ENCODE measurements at regions not wholly inside any gene's neighbourhood (a gene's known extent, or its start where the extent isn't known, plus 50 kb on each side); places are given as distances from the start of the nearest gene placed in this dataset.

DNA sequence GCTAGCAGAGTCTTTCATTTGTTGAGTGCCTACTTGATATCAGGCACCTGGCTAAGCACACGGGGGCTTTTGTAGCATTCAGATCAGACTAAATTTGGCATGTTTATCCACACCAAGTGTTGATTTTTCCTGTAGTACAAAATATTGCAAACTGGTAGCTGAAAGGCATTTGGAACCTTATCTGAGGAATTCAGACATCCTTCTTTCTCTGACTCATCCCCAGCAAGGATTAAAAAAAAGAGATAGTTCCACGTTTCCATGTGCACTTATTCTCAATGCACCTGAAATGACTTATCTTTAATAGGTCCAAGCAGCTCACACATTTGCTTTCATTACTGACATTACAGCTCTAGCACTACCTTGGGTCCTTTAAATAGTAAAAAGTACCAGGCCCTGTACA is 786.0 kb upstream of the GRM7 start:
- no peak overlapping the region for H2AFZ ChIP-seq (ENCODE audit: low read length)
- no peaks in the 10 kb centered on the region for H3K36me3 ChIP-seq (replicated peaks in 1 of 2; ENCODE audit: control insufficient read depth in 1 of 2, insufficient read depth in 2 of 2, low read length in 2 of 2)
- H3K79me2 ChIP-seq (ENCODE audit: insufficient read depth, low read length) = no peaks in the 10 kb centered on the region
- H3K4me1 ChIP-seq (ENCODE audit: insufficient read depth, low read length) = no peaks in the 10 kb centered on the region
- no peak overlapping the region for H3K9ac ChIP-seq (ENCODE audit: insufficient read depth, low read depth, low read length)
- H3K27ac ChIP-seq (ENCODE audit: extremely low read length, insufficient read depth, low read length) = no peak overlapping the region
- TF ChIP-seq ZBTB38 (CRISPR knock-in tag; IDR thresholded peaks at IDR 0.05) (no peak), ZNF552 (CRISPR knock-in tag; IDR thresholded peaks at IDR 0.05; ENCODE audit: borderline replicate concordance) (no peak), ERF (CRISPR knock-in tag; IDR thresholded peaks at IDR 0.05) (no peak), ZKSCAN5 (CRISPR knock-in tag; IDR thresholded peaks at IDR 0.05) (no peak), FOXC1 (CRISPR knock-in tag; IDR thresholded peaks at IDR 0.05; ENCODE audit: borderline replicate concordance) (no peak), ZNF205 (CRISPR knock-in tag; IDR thresholded peaks at IDR 0.05) (no peak), PHF20 (CRISPR knock-in tag; IDR thresholded peaks at IDR 0.05) (no peak), ZFP37 (CRISPR knock-in tag; IDR thresholded peaks at IDR 0.05; ENCODE audit: borderline replicate concordance) (no peak), SAP130 (CRISPR knock-in tag; IDR thresholded peaks at IDR 0.05; ENCODE audit: low read depth) (no peak), ZFP36L2 (CRISPR knock-in tag; IDR thresholded peaks at IDR 0.05) (no peak), TBX3 (IDR thresholded peaks at IDR 0.05; ENCODE audit: borderline replicate concordance) (no peak), NCOA1 (CRISPR knock-in tag; IDR thresholded peaks at IDR 0.05) (no peak), EHMT2 (IDR thresholded peaks at IDR 0.05; ENCODE audit: borderline replicate concordance, low read depth, low read length) (no peak)
- TF ChIP-seq, protein P1, sequence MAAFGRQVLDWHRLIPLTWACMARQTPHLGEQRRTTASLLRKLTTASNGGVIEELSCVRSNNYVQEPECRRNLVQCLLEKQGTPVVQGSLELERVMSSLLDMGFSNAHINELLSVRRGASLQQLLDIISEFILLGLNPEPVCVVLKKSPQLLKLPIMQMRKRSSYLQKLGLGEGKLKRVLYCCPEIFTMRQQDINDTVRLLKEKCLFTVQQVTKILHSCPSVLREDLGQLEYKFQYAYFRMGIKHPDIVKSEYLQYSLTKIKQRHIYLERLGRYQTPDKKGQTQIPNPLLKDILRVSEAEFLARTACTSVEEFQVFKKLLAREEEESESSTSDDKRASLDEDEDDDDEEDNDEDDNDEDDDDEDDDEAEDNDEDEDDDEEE (CRISPR knock-in tag; IDR thresholded peaks at IDR 0.05) = no peak
- TF ChIP-seq, protein P2, sequence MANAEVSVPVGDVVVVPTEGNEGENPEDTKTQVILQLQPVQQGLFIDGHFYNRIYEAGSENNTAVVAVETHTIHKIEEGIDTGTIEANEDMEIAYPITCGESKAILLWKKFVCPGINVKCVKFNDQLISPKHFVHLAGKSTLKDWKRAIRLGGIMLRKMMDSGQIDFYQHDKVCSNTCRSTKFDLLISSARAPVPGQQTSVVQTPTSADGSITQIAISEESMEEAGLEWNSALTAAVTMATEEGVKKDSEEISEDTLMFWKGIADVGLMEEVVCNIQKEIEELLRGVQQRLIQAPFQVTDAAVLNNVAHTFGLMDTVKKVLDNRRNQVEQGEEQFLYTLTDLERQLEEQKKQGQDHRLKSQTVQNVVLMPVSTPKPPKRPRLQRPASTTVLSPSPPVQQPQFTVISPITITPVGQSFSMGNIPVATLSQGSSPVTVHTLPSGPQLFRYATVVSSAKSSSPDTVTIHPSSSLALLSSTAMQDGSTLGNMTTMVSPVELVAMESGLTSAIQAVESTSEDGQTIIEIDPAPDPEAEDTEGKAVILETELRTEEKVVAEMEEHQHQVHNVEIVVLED (CRISPR knock-in tag; IDR thresholded peaks at IDR 0.05; ENCODE audit: borderline replicate concordance) = no peak
- TF ChIP-seq, protein P3, sequence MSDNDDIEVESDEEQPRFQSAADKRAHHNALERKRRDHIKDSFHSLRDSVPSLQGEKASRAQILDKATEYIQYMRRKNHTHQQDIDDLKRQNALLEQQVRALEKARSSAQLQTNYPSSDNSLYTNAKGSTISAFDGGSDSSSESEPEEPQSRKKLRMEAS (IDR thresholded peaks at IDR 0.05) = no peak
- ATAC-seq (no peak), FAIRE-seq (no peak), DNase-seq (ENCODE audit: low spot score) (no peak)
- no TSS peak for BruUV-seq (replicated peaks)
- in situ Hi-C loops (cut with HindIII; ENCODE audit: extremely low pct_ligation_motif_present, low pct_unique_long_range_greater_than_20kb) (no loop called here), intact Hi-C loops (cut with micrococcal nuclease; ENCODE audit: unreplicated experiment) (no loop called here)
- H4K20me1 ChIP-seq (ENCODE audit: insufficient read depth, low read length) = no peaks in the 10 kb centered on the region
- peaks cover 98% of the 10 kb centered on the region for H3K9me3 ChIP-seq (ENCODE audit: low read length)
- no peak overlapping the region for H3K4me2 ChIP-seq (ENCODE audit: low read depth, low read length)
- no peaks in the 10 kb centered on the region for H3K27me3 ChIP-seq (ENCODE audit: control insufficient read depth in 1 of 2, insufficient read depth in 2 of 2, low read length in 2 of 2)
- CTCF ChIA-PET (ENCODE audit: low intra/inter-chr PET ratio, low total read pairs) = no interaction called here
- 0% methylated on average over 2 of the region's 2 CpGs for WGBS (ENCODE audit: low lambda C conversion rate)
- POLR2A ChIA-PET = no interaction called here
- H3K4me3 ChIP-seq (replicated peaks in 1 of 3; ENCODE audit: insufficient read depth in 1 of 3, low read depth in 2 of 3, low read length in 3 of 3) = no peak overlapping the region
